ENCODE measurements at regions not wholly inside any gene's neighbourhood (a gene's known extent, or its start where the extent isn't known, plus 50 kb on each side); places are given as distances from the start of the nearest gene placed in this dataset.

DNA sequence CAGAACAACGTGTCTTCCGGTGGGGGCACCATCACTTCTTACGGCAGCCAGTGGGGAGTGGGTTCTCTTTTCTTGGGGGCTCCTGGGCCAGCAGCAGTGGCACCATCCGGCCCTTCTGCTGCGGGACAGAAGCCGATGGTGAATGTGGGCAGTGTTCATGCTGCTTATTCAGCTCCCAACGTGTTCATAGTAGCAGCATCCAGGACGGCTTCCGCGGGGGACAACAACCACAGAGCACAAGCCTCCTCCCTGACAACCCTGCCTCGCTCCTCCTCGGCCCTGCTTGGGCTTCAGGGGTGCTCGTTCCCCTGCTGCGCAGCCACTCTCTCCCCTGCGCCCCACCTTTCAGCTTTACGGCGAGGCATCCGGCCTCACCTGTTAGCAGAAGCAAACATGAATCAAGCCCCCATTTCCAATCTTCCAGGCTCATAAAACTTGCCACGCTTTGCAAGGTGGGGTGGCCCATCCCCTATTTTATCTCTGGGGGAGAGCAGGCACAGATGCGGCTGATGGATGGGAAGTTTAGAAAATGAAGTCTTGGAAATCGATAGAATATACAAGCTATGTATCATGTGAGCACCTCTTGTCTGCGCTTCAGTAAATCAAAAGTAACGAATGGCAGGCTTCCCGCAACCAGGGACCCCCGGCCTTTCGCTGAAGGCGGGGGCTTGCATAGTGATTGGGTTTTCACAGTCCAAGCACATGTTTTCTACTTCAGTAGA, 191.8 kb upstream of the NECTIN1 start:
- TF ChIP-seq POLR2AphosphoS5 (IDR thresholded peaks at IDR 0.05; ENCODE audit: low read depth) (no peak), CREB1 (CRISPR knock-in tag; IDR thresholded peaks at IDR 0.05; ENCODE audit: low read depth) (no peak), EZH2 (IDR thresholded peaks at IDR 0.05; ENCODE audit: low read depth, unreplicated experiment) (no peak), ZNF114 (CRISPR knock-in tag; IDR thresholded peaks at IDR 0.05) (no peak), NANOG (IDR thresholded peaks at IDR 0.05; ENCODE audit: borderline replicate concordance) (no peak), EZH2phosphoT487 (IDR thresholded peaks at IDR 0.05; ENCODE audit: unreplicated experiment) (no peak), ZNF462 (CRISPR knock-in tag; IDR thresholded peaks at IDR 0.05) (no peak), JUNB (IDR thresholded peaks at IDR 0.05; ENCODE audit: unreplicated experiment) (no peak), ZNF331 (CRISPR knock-in tag; IDR thresholded peaks at IDR 0.05; ENCODE audit: low read depth) (no peak), STAT1 (IDR thresholded peaks at IDR 0.05; ENCODE audit: unreplicated experiment) (no peak)
- TF ChIP-seq, protein P1, sequence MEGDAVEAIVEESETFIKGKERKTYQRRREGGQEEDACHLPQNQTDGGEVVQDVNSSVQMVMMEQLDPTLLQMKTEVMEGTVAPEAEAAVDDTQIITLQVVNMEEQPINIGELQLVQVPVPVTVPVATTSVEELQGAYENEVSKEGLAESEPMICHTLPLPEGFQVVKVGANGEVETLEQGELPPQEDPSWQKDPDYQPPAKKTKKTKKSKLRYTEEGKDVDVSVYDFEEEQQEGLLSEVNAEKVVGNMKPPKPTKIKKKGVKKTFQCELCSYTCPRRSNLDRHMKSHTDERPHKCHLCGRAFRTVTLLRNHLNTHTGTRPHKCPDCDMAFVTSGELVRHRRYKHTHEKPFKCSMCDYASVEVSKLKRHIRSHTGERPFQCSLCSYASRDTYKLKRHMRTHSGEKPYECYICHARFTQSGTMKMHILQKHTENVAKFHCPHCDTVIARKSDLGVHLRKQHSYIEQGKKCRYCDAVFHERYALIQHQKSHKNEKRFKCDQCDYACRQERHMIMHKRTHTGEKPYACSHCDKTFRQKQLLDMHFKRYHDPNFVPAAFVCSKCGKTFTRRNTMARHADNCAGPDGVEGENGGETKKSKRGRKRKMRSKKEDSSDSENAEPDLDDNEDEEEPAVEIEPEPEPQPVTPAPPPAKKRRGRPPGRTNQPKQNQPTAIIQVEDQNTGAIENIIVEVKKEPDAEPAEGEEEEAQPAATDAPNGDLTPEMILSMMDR (conservative IDR thresholded peaks at IDR 0.05; ENCODE audit: low read depth in 2 of 2) = no peak
- TF ChIP-seq, protein P2, sequence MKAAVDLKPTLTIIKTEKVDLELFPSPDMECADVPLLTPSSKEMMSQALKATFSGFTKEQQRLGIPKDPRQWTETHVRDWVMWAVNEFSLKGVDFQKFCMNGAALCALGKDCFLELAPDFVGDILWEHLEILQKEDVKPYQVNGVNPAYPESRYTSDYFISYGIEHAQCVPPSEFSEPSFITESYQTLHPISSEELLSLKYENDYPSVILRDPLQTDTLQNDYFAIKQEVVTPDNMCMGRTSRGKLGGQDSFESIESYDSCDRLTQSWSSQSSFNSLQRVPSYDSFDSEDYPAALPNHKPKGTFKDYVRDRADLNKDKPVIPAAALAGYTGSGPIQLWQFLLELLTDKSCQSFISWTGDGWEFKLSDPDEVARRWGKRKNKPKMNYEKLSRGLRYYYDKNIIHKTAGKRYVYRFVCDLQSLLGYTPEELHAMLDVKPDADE (IDR thresholded peaks at IDR 0.05) = no peak
- TF ChIP-seq, protein P3, sequence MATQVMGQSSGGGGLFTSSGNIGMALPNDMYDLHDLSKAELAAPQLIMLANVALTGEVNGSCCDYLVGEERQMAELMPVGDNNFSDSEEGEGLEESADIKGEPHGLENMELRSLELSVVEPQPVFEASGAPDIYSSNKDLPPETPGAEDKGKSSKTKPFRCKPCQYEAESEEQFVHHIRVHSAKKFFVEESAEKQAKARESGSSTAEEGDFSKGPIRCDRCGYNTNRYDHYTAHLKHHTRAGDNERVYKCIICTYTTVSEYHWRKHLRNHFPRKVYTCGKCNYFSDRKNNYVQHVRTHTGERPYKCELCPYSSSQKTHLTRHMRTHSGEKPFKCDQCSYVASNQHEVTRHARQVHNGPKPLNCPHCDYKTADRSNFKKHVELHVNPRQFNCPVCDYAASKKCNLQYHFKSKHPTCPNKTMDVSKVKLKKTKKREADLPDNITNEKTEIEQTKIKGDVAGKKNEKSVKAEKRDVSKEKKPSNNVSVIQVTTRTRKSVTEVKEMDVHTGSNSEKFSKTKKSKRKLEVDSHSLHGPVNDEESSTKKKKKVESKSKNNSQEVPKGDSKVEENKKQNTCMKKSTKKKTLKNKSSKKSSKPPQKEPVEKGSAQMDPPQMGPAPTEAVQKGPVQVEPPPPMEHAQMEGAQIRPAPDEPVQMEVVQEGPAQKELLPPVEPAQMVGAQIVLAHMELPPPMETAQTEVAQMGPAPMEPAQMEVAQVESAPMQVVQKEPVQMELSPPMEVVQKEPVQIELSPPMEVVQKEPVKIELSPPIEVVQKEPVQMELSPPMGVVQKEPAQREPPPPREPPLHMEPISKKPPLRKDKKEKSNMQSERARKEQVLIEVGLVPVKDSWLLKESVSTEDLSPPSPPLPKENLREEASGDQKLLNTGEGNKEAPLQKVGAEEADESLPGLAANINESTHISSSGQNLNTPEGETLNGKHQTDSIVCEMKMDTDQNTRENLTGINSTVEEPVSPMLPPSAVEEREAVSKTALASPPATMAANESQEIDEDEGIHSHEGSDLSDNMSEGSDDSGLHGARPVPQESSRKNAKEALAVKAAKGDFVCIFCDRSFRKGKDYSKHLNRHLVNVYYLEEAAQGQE (IDR thresholded peaks at IDR 0.05; ENCODE audit: unreplicated experiment) = no peak
